GM19023 (cell line): ENCODE measurements at regions not wholly inside any gene's neighbourhood (a gene's known extent, or its start where the extent isn't known, plus 50 kb on each side); places are given as distances from the start of the nearest gene placed in this dataset.
A peak's percentile ranks its signal among the peaks of the same experiment; 100 is the strongest.

Source experiments
- ATAC-seq: cut with Tn5 transposase; IDR thresholded peaks from one replicate; pipeline ENCODE4 v1.9.1; 2021; ENCODE audit warnings: mild to moderate bottlenecking, moderate library complexity; ENCODE audit not compliant: unreplicated experiment

GRCh38 chr2:126437016-126437415, 218.9 kb upstream of the GYPC start:
- ATAC-seq = no peak

DNA sequence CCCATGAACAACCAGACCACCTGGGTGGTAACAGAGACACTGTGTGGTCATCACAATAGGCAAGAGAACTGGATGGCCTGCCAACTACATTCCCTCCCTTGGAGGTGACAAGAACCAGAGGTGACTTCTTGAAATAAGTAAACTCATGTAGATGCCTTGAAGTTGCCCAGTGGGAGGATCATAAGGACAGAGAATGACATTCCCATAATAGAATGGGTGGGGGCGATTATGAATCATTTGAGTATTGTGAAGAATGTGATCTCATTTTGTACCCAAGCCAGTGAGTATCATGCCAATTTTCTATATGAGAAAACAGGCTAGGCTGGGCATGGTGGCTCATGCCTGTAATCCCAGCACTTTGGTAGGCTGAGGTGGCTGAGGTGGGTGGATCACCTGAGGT, 211.4 kb upstream of the GYPC start:
- no peak for ATAC-seq

- ATAC-seq = no peak
These were observed 209.8 kb upstream of the GYPC start for GRCh38 chr2:126446106-126446695.

DNA sequence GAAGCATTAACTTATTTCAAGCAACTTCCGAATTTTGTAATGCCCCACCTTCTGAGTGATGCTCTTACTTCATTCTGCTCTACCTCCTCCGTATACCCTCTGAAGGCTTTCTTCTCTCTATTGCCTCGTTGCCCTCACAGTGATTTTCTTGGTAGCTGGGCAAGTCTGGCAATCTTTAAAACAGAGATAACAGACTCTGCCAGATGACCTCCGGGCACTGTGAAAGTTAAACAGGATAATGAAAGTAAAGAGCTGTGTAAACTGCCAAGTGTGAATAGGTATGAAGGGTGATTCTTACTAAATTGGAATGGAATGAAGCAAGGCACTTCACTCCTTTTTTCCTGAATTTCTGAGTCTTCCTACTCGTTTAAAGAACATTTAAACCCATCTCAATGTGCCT, 207.3 kb upstream of the GYPC start:
- no peak for ATAC-seq

DNA sequence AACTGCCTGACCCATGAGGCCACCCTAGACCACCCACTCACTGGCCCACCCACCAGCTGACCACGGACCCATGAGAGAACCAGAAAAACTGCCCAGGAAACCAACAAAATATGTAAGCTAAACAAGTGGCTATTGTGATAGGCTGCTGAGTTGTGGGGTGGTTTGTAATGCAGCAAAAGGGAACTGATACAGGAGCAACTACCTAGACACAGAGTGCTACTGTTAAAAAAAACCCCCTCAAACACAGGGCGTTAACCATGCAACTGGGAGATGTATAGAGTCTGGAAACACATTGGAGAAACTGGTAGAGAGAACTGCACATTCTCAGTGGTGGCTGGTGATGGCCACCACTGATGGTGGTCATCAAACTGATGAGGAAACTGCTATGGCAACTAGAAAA, 206.3 kb upstream of the GYPC start:
- peak; percentile 92 for ATAC-seq

DNA sequence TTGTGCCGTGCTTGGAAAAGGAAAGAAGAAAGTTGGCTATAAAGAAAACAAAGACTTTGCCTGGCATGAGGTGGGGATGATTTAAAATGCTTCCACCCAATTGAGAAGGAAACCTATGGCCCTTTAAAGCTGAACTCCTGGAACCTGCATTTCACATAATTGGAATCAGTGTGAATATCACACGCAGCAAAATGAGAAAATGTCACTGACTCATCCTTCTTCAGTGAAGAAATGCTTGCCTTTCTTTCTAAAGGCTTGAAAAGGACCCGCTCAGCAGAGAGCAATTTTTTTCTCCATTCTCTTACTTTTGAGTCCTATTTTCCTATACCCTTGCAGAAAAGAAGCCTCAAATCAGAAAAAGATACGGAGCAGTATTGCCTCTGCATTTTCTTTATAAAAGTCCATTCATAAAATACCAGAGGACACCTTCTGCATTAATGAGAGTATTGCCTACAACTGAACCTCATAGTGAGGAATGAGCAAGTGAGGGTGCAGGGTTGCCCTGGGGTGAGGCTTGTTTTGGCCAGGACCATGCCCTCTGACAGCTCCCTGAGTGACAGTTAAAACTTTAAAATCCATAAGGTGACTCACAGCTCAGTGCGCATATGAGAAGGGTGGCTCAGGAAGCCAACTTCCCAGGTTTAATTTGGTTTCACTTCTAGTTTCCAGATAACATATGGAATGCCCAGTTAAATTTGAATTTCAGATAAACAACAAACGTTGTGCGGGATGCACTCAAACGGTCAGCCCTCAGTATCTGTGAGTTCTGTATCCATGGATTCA, 191.9 kb upstream of the GYPC start:
- no peak for ATAC-seq

- peak; percentile 84 for ATAC-seq
These were observed 188.4 kb upstream of the GYPC start for GRCh38 chr2:126467367-126468054.

GRCh38 chr2:126475031-126475430, 180.9 kb upstream of the GYPC start:
- ATAC-seq = no peak

GRCh38 chr2:126476691-126477090, 179.3 kb upstream of the GYPC start:
- no peak for ATAC-seq

GRCh38 chr2:126480033-126480432, 175.9 kb upstream of the GYPC start:
- ATAC-seq = no peak

GRCh38 chr2:126482582-126483464, 173.1 kb upstream of the GYPC start:
- no peak for ATAC-seq

DNA sequence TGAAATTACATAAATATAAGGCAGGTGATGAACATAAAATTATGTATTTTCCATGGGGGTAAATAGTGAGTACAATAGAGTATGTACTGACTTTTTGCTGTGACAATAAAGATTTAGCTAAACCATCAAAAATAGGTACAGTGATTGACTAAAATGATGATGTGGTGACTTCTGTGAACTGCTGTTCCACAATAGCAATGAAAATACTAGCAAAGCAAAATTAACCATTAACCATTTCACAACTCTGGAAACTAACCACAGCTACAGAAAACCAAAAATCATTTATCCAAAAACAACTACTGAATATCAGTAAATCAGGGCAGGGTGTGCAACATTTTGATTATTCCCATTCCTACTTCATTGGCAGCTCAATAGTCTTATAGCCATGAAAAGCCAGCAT, 161.4 kb upstream of the GYPC start:
- no peak for ATAC-seq

DNA sequence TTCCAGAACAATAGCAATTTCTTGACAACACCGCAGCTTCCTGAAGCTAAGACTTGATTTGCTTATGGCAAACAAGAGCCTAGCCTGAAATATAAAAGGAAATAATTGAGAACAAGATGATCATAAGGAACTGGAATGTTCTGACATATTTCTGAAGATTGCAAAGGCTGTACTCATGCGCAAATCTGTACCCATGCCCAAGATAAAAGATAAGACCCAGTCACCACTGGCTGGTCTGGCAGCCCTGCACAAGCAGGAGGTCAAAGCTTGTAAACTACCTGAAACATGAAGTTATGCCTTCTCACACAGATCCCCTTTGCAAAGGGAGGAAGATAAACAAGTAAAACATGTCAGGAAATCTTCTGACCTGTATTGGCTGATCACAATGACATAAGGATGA, 160.8 kb upstream of the GYPC start:
- no peak for ATAC-seq

DNA sequence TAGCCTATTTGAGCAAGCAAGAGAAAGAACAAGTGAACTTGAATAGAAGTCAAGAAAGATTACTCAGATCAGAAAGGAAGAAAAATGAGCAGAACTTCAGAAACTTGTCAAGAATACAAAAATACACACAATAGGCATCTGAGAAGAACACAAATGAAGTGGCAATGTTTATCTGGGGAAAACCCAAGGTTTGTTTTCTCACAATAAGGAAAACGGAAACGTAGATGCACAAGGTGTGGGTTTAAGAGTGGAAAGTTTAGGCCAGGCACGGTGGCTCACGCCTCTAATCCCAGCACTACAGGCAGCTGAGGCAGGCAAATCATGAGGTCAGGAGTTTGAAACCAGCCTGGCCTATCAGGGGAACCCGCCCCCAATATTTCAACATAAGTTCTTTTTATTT, 159.5 kb upstream of the GYPC start:
- ATAC-seq = peak; percentile 99

GRCh38 chr2:126503476-126503875, 152.5 kb upstream of the GYPC start:
- no peak for ATAC-seq

DNA sequence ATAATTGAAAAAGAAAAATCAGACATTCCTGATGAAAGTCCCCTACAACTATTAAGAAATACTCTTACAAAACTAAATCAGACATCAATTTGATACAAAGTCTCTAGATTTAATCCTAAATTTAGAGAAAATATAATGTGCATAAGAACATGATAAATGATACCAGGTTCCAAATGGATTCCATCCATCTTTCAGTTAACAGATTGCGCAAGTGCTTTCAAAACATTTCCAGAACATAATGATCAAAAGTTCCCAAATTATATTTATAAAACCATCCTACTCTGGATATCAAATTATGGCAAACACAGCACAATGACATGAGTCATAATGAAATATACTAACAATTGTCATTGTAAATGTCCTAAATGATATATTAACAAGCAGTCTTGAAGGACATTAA, 151.0 kb upstream of the GYPC start:
- ATAC-seq = no peak

- no peak for ATAC-seq
These were observed 149.2 kb upstream of the GYPC start for GRCh38 chr2:126506786-126507185.

DNA sequence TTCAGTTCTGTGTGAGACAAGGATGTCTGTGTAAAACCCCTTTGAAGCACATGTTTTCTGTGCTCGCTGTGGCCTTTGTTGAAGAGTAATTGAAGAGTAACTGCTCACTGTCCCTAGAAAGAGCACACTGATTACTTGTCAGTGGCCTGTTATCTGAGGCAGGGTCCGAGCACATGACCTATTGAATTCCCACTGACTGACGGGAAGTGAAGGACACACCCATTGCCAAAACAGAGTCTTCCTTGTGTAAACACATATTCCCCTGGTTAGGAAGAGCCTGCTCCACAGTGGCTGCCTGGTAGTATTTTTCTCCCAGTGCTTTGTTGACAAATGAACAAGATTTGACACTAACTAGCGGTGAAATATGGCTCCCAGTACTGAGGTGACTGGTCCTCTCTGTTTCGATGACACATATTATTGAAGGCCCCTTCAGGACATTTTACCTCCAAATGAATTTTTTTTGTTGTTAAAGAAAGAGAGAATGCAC, 148.5 kb upstream of the GYPC start:
- peak; percentile 58 for ATAC-seq

GRCh38 chr2:126510356-126510755, 145.6 kb upstream of the GYPC start:
- ATAC-seq = no peak

DNA sequence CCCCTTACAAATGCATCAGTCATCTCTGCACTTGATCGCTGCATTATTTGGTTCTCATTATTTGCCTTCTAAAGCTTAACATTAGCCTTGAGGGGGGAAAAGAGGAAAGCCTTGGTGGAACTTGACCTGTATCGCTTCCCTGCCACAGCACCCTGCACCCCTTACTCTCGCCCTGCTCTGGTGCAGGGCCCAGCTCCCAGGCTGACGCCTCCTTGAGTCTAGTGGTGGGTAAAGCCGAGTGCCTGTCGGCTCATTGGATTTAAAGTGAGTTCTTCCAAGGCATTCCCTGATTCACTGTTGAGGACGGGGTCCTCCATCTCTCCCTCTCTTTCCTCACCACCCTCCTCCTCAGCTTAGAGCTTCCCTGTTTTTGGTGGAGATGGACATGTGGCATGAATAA, 145.0 kb upstream of the GYPC start:
- ATAC-seq = no peak

- no peak for ATAC-seq
These were observed 143.9 kb upstream of the GYPC start for GRCh38 chr2:126512026-126512425.
